MM.1S (cell line): ENCODE measurements at regions not wholly inside any gene's neighbourhood (a gene's known extent, or its start where the extent isn't known, plus 50 kb on each side); places are given as distances from the start of the nearest gene placed in this dataset.

Experiments
- DNase-seq: peaks from one replicate; pipeline ENCODE4 v3.0.0-alpha.2; 2015
- H2AFZ ChIP-seq: fragments of 300-600 bp; sonication (generic); 2 replicates; pipeline ENCODE4 v1.6.0; 2016; ENCODE audit warnings: antibody characterized with exemption, low read length
- H3F3A ChIP-seq: fragments of 300-600 bp; sonication (generic); 2 replicates; pipeline ENCODE4 v1.6.1; 2016; ENCODE audit warnings: mild to moderate bottlenecking, antibody characterized with exemption, low read length, moderate library complexity, mixed read lengths; ENCODE audit not compliant: insufficient read depth
- H3K27ac ChIP-seq: fragments of 300-600 bp; sonication (generic); 2 replicates; pipeline ENCODE4 v1.5.1; 2016; ENCODE audit warnings: mild to moderate bottlenecking, low read length
- H3K27me3 ChIP-seq: fragments of 300-600 bp; sonication (generic); replicated peaks from 2 replicates; pipeline ENCODE4 v1.6.0; 2016; ENCODE audit warnings: low read length; ENCODE audit not compliant: insufficient read depth
- H3K36me3 ChIP-seq: fragments of 300-600 bp; sonication (generic); replicated peaks from 2 replicates; pipeline ENCODE4 v1.6.1; 2016; ENCODE audit warnings: mild to moderate bottlenecking, low read length, mixed read lengths; ENCODE audit not compliant: insufficient read depth
- H3K4me1 ChIP-seq: fragments of 300-600 bp; sonication (generic); 2 replicates; pipeline ENCODE4 v1.6.1; 2016; ENCODE audit warnings: low read length, mixed read lengths
- H3K4me2 ChIP-seq: fragments of 300-600 bp; sonication (generic); 2 replicates; pipeline ENCODE4 v1.6.0; 2016; ENCODE audit warnings: low read depth, low read length
- H3K4me3 ChIP-seq: fragments of 300-600 bp; sonication (generic); 2 replicates; pipeline ENCODE4 v1.5.1; 2016; ENCODE audit warnings: low read length, mixed read lengths
- H3K79me2 ChIP-seq: fragments of 300-600 bp; sonication (generic); 2 replicates; pipeline ENCODE4 v1.6.1; 2016; ENCODE audit warnings: mixed run types, low read length, mixed read lengths
- H3K9ac ChIP-seq: fragments of 300-600 bp; sonication (generic); 2 replicates; pipeline ENCODE4 v1.6.1; 2016; ENCODE audit warnings: low read length, mixed read lengths
- H3K9me2 ChIP-seq: fragments of 300-600 bp; sonication (generic); replicated peaks from 2 replicates; pipeline ENCODE4 v1.6.1; 2016; ENCODE audit warnings: mild to moderate bottlenecking, low read length, mixed read lengths; ENCODE audit not compliant: insufficient read depth
- H3K9me3 ChIP-seq: fragments of 300-600 bp; sonication (generic); replicated peaks from 2 replicates; pipeline ENCODE4 v1.6.1; 2016; ENCODE audit warnings: mild to moderate bottlenecking, low read length, mixed read lengths; ENCODE audit not compliant: insufficient read depth
- H4K20me1 ChIP-seq: fragments of 300-600 bp; sonication (generic); 2 replicates; pipeline ENCODE4 v1.6.1; 2016; ENCODE audit warnings: mild to moderate bottlenecking, low read length, moderate library complexity, mixed read lengths; ENCODE audit not compliant: insufficient read depth
- CTCF ChIP-seq: fragments of 300-600 bp; sonication (generic); IDR thresholded peaks from 2 replicates; pipeline ENCODE4 v1.5.1; 2016; ENCODE audit warnings: antibody characterized with exemption, low read length, mixed read lengths
- EZH2 ChIP-seq: fragments of 300-600 bp; sonication (generic); optimal IDR thresholded peaks from 2 replicates; pipeline ENCODE3; 2017; ENCODE audit warnings: low read depth, mild to moderate bottlenecking, antibody characterized with exemption, low read length, mixed read lengths
- EZH2phosphoT487 ChIP-seq: fragments of 300-600 bp; sonication (generic); IDR thresholded peaks from 2 replicates; pipeline ENCODE4 v1.6.1; 2018; ENCODE audit warnings: antibody characterized with exemption, low read length

GRCh38 chr2:145197944-145198343, 678.0 kb upstream of the ZEB2 start:
- Histone ChIP-seq H3K9me2 (no peaks in the 10 kb centered on the region), H3K79me2 (no peaks in the 10 kb centered on the region), H3K27ac (no peak overlapping the region), H4K20me1 (no peaks in the 10 kb centered on the region), H2AFZ (no peak overlapping the region), H3K4me3 (no peak overlapping the region), H3K4me1 (no peaks in the 10 kb centered on the region), H3K4me2 (no peak overlapping the region), H3K9me3 (no peaks in the 10 kb centered on the region), H3F3A (no peaks in the 10 kb centered on the region), H3K9ac (no peak overlapping the region), H3K27me3 (no peaks in the 10 kb centered on the region), H3K36me3 (no peaks in the 10 kb centered on the region)
- TF ChIP-seq EZH2 (no peak), CTCF (no peak), EZH2phosphoT487 (no peak)
- no peak for DNase-seq

GRCh38 chr2:145194673-145195072, 674.8 kb upstream of the ZEB2 start:
- Histone ChIP-seq H3K9ac (no peak overlapping the region), H3K9me3 (no peaks in the 10 kb centered on the region), H2AFZ (no peak overlapping the region), H3K27me3 (no peaks in the 10 kb centered on the region), H3K9me2 (no peaks in the 10 kb centered on the region), H3K79me2 (no peaks in the 10 kb centered on the region), H3K4me1 (peaks cover 8% of the 10 kb centered on the region), H4K20me1 (no peaks in the 10 kb centered on the region), H3K36me3 (no peaks in the 10 kb centered on the region), H3K4me2 (no peak overlapping the region), H3K4me3 (no peak overlapping the region), H3F3A (no peaks in the 10 kb centered on the region; the same call in 1 of the 2 replicates), H3K27ac (no peak overlapping the region)
- DNase-seq, result no peak
- no peak for TF ChIP-seq EZH2
- TF ChIP-seq EZH2phosphoT487, result no peak
- no peak for TF ChIP-seq CTCF

GRCh38 chr2:145190031-145190703, 670.2 kb upstream of the ZEB2 start:
- H3K9ac ChIP-seq, result no peak overlapping the region

More at GRCh38 chr2:145190031-145190703, 670.2 kb upstream of the ZEB2 start:
- no peak for DNase-seq
- peaks cover 23% of the 10 kb centered on the region for H3K4me1 ChIP-seq
- H3K36me3 ChIP-seq, result no peaks in the 10 kb centered on the region
- no peaks in the 10 kb centered on the region for H3K79me2 ChIP-seq
- no peaks in the 10 kb centered on the region for H3K27me3 ChIP-seq
- H2AFZ ChIP-seq, result 0 out of 2 replicates have a peak overlapping the region, but pooled peaks have one; percentile 8
- H3K4me3 ChIP-seq, result no peak overlapping the region
- no peaks in the 10 kb centered on the region for H4K20me1 ChIP-seq
- 0 out of 2 replicates have a peak overlapping the region, but pooled peaks have one; percentile 3 for H3K4me2 ChIP-seq
- peaks cover 16% of the 10 kb centered on the region for H3F3A ChIP-seq
- H3K27ac ChIP-seq, result no peak overlapping the region
- no peaks in the 10 kb centered on the region for H3K9me2 ChIP-seq
- TF ChIP-seq EZH2 (no peak), CTCF (no peak), EZH2phosphoT487 (no peak)
- H3K9me3 ChIP-seq, result no peaks in the 10 kb centered on the region
